ENCODE measurements at regions not wholly inside any gene's neighbourhood (a gene's known extent, or its start where the extent isn't known, plus 50 kb on each side); places are given as distances from the start of the nearest gene placed in this dataset.

DNA sequence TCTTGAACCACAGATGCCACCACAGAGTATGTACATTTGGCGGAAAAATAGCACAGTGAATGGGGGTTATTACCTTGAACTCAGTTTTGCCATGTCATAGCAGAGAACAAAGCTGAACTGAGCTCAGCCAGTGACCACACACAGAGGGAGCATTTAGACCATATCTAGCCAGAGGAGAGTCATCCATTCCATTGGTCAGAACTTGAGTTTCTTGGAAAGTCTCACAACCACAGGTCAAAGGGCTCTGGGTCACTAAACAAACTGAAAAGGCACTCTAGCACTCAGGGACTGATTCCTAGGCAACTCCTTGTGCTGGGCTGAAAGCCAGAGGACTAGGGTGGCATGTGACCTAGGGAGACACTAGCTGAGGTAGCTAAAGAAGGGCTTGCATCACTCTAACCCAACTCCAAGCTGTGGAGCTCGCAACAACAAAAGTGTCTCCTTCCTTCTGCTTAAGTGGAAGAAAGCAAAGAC, 239.7 kb upstream of the SEMA3D start:
- H2AFZ ChIP-seq (ENCODE audit: low read depth, low read length, poor library complexity, severe bottlenecking): no peak overlapping the region
- POLR2A ChIA-PET: no interaction called here
- H3K36me3 ChIP-seq (ENCODE audit: control insufficient read depth in 1 of 2, insufficient read depth in 2 of 2, low read length in 2 of 2): no peaks in the 10 kb centered on the region
- no peaks in the 10 kb centered on the region for H3K4me1 ChIP-seq (ENCODE audit: control insufficient read depth in 1 of 2, insufficient read depth in 2 of 2, low read length in 2 of 2)
- H3K27me3 ChIP-seq (ENCODE audit: insufficient read depth, low read length): no peaks in the 10 kb centered on the region
- intact Hi-C loops (cut with micrococcal nuclease): no loop called here
- H4K20me1 ChIP-seq (ENCODE audit: insufficient read depth): no peaks in the 10 kb centered on the region
- H3K9me3 ChIP-seq (ENCODE audit: control insufficient read depth in 1 of 2, insufficient read depth in 1 of 2, low read depth in 1 of 2, low read length in 2 of 2): no peaks in the 10 kb centered on the region
- H3K79me2 ChIP-seq (ENCODE audit: insufficient read depth, low read length): no peaks in the 10 kb centered on the region
- ATAC-seq (no peak), DNase-seq (ENCODE audit: low read depth, low spot score) (no peak)
- no peak for TF ChIP-seq ATF3 (IDR thresholded peaks at IDR 0.05)
- TF ChIP-seq SRF (IDR thresholded peaks at IDR 0.05; ENCODE audit: low read depth): no peak
- no peak for TF ChIP-seq CEBPB (IDR thresholded peaks at IDR 0.05; ENCODE audit: low read depth)
- TF ChIP-seq, protein P1, sequence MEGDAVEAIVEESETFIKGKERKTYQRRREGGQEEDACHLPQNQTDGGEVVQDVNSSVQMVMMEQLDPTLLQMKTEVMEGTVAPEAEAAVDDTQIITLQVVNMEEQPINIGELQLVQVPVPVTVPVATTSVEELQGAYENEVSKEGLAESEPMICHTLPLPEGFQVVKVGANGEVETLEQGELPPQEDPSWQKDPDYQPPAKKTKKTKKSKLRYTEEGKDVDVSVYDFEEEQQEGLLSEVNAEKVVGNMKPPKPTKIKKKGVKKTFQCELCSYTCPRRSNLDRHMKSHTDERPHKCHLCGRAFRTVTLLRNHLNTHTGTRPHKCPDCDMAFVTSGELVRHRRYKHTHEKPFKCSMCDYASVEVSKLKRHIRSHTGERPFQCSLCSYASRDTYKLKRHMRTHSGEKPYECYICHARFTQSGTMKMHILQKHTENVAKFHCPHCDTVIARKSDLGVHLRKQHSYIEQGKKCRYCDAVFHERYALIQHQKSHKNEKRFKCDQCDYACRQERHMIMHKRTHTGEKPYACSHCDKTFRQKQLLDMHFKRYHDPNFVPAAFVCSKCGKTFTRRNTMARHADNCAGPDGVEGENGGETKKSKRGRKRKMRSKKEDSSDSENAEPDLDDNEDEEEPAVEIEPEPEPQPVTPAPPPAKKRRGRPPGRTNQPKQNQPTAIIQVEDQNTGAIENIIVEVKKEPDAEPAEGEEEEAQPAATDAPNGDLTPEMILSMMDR (IDR thresholded peaks at IDR 0.05 in 2 of 3, conservative IDR thresholded peaks at IDR 0.05 in 1 of 3; ENCODE audit: borderline replicate concordance in 1 of 3, insufficient read depth in 1 of 3, low read depth in 2 of 3, low read length in 2 of 3): no peak
- no peak for TF ChIP-seq YY1 (IDR thresholded peaks at IDR 0.05; ENCODE audit: extremely low read depth, insufficient replicate concordance, low read depth, low read length)
- no peak for TF ChIP-seq POLR2A (IDR thresholded peaks at IDR 0.05; ENCODE audit: borderline replicate concordance, extremely low read depth, insufficient read depth, insufficient read length)
- RAD21 ChIA-PET (ENCODE audit: low non-redundant PET in 1 of 2, low total read pairs in 2 of 2, uncharacterized antibody in 2 of 2, unreplicated experiment in 2 of 2): no interaction called here
- H3K9me2 ChIP-seq (ENCODE audit: insufficient read depth): no peaks in the 10 kb centered on the region
- no TSS peak for BruUV-seq (replicated peaks)
- no peak overlapping the region for H3K9ac ChIP-seq (ENCODE audit: low read length)
- CTCF ChIA-PET: no interaction called here
- no peak overlapping the region for H3K27ac ChIP-seq (ENCODE audit: low read depth, low read length)
- no peak overlapping the region for H3K4me3 ChIP-seq (replicated peaks in 1 of 2; ENCODE audit: low read depth in 1 of 2, low read length in 2 of 2)
- H3K4me2 ChIP-seq (ENCODE audit: low read length): no peak overlapping the region

DNA sequence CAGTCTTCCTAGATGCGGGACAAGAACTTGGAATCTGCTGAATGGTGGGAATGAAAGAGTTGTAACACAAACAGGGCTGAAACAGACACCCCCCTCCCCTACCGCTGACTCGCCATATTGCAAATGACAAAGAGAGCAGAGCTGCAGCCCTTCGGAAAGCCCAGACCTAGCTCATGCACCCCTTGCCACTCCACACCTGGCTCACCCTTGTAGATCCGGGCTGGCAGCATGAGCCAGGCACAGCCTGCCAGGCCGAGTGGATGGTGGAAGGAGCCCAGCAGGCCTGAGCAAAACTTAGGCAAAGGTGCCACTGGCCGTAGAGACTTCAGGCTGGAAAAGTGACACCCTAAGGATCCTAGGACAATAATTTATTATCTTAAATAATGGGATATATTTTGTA, 237.4 kb upstream of the SEMA3D start:
- Histone ChIP-seq H4K20me1 (ENCODE audit: insufficient read depth) (no peaks in the 10 kb centered on the region), H3K9me3 (ENCODE audit: control insufficient read depth in 1 of 2, insufficient read depth in 1 of 2, low read depth in 1 of 2, low read length in 2 of 2) (no peaks in the 10 kb centered on the region), H3K4me2 (ENCODE audit: low read length) (no peak overlapping the region), H2AFZ (ENCODE audit: low read depth, low read length, poor library complexity, severe bottlenecking) (no peak overlapping the region), H3K79me2 (ENCODE audit: insufficient read depth, low read length) (no peaks in the 10 kb centered on the region), H3K36me3 (ENCODE audit: control insufficient read depth in 1 of 2, insufficient read depth in 2 of 2, low read length in 2 of 2) (no peaks in the 10 kb centered on the region), H3K9me2 (ENCODE audit: insufficient read depth) (no peaks in the 10 kb centered on the region), H3K27me3 (ENCODE audit: insufficient read depth, low read length) (no peaks in the 10 kb centered on the region), H3K4me3 (replicated peaks in 1 of 2; ENCODE audit: low read depth in 1 of 2, low read length in 2 of 2) (no peak overlapping the region), H3K27ac (ENCODE audit: low read depth, low read length) (no peak overlapping the region), H3K4me1 (ENCODE audit: control insufficient read depth in 1 of 2, insufficient read depth in 2 of 2, low read length in 2 of 2) (no peaks in the 10 kb centered on the region), H3K9ac (ENCODE audit: low read length) (no peak overlapping the region)
- ChIA-PET RAD21 (ENCODE audit: low non-redundant PET in 1 of 2, low total read pairs in 2 of 2, uncharacterized antibody in 2 of 2, unreplicated experiment in 2 of 2) (no interaction called here), POLR2A (no interaction called here), CTCF (no interaction called here)
- intact Hi-C loops (cut with micrococcal nuclease): no loop called here
- DNase-seq (ENCODE audit: low read depth, low spot score) (no peak), ATAC-seq (no peak)
- BruUV-seq (replicated peaks): no TSS peak
- TF ChIP-seq ZNF274 (IDR thresholded peaks at IDR 0.05; ENCODE audit: low read depth, low read length) (no peak), POLR2A (IDR thresholded peaks at IDR 0.05; ENCODE audit: borderline replicate concordance, extremely low read depth, insufficient read depth, insufficient read length) (no peak), ATF3 (IDR thresholded peaks at IDR 0.05) (no peak), FOSL1 (IDR thresholded peaks at IDR 0.05; ENCODE audit: low read depth) (no peak), EGR1 (IDR thresholded peaks at IDR 0.05; ENCODE audit: low read depth) (no peak)
- TF ChIP-seq, protein P2, sequence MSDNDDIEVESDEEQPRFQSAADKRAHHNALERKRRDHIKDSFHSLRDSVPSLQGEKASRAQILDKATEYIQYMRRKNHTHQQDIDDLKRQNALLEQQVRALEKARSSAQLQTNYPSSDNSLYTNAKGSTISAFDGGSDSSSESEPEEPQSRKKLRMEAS (IDR thresholded peaks at IDR 0.05): no peak
- TF ChIP-seq, protein P1 (IDR thresholded peaks at IDR 0.05 in 2 of 3, conservative IDR thresholded peaks at IDR 0.05 in 1 of 3; ENCODE audit: borderline replicate concordance in 1 of 3, insufficient read depth in 1 of 3, low read depth in 2 of 3, low read length in 2 of 3): no peak
- TF ChIP-seq, protein P3, sequence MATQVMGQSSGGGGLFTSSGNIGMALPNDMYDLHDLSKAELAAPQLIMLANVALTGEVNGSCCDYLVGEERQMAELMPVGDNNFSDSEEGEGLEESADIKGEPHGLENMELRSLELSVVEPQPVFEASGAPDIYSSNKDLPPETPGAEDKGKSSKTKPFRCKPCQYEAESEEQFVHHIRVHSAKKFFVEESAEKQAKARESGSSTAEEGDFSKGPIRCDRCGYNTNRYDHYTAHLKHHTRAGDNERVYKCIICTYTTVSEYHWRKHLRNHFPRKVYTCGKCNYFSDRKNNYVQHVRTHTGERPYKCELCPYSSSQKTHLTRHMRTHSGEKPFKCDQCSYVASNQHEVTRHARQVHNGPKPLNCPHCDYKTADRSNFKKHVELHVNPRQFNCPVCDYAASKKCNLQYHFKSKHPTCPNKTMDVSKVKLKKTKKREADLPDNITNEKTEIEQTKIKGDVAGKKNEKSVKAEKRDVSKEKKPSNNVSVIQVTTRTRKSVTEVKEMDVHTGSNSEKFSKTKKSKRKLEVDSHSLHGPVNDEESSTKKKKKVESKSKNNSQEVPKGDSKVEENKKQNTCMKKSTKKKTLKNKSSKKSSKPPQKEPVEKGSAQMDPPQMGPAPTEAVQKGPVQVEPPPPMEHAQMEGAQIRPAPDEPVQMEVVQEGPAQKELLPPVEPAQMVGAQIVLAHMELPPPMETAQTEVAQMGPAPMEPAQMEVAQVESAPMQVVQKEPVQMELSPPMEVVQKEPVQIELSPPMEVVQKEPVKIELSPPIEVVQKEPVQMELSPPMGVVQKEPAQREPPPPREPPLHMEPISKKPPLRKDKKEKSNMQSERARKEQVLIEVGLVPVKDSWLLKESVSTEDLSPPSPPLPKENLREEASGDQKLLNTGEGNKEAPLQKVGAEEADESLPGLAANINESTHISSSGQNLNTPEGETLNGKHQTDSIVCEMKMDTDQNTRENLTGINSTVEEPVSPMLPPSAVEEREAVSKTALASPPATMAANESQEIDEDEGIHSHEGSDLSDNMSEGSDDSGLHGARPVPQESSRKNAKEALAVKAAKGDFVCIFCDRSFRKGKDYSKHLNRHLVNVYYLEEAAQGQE (IDR thresholded peaks at IDR 0.05; ENCODE audit: low read depth): no peak
